M059J (cell line): ENCODE measurements at regions not wholly inside any gene's neighbourhood (a gene's known extent, or its start where the extent isn't known, plus 50 kb on each side); places are given as distances from the start of the nearest gene placed in this dataset.

Experiments used
- DNase-seq: peaks from one replicate; pipeline ENCODE4 v3.0.0-alpha.2; 2012; ENCODE audit warnings: low read depth

DNA sequence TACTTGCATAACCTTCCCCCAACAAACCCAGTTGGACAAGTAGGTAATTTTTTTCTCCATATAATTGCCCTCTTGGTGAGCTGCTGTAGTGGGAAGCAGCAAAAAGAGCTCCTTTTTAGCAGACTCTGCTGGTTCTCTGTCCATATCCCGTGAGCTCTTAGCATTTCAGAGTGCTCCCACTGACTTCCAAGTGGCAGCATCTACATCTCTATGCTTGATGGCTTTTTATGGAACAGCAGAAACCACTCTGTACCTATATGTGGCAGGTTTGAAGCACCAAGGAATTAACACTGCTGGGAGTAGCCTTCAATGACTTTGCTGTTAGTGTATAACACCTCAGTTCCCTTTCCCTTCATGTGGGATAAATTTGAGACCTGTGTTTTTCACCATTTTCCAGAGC is 168.4 kb upstream of the NHS start:
- DNase-seq = no peak

DNA sequence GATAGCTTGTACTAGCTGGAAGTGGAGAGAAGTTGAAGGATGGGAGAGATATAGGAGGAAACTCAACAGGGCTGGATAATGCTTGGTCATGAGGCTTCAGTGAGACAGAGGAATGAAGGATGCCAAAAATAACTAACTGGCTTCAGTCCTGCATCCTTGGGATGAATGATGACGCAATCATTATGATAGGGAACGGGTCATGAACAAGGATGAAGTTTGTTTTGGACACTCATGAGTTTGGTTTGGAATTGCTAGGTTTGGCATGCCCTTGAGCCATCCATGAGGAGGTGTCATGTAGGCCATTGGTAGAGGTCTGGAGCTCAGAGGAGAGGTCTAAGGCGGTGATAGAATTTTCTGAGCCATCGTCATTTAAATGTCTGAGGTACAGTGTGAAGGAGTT is 160.0 kb upstream of the NHS start:
- DNase-seq = peak; percentile 1

DNA sequence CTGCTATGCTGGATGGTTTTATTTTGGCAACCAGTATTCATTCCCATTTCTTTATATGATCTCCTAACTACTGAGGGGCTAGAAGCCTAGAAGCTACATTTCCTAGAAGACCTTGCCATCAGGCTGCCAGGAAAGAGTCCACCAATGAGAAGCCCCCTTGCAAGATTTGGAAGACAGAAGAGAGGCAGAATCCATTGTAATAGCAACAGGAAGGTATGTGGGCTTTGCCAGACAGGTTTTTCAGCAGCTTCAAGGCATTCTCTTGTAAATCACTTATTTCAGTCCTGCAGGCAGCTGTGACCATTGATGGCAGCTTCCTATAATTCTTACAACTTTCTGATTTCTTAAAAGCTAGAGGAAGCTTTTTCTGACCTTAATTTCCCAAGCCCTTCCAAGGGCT is 148.3 kb upstream of the NHS start:
- DNase-seq = no peak

DNA sequence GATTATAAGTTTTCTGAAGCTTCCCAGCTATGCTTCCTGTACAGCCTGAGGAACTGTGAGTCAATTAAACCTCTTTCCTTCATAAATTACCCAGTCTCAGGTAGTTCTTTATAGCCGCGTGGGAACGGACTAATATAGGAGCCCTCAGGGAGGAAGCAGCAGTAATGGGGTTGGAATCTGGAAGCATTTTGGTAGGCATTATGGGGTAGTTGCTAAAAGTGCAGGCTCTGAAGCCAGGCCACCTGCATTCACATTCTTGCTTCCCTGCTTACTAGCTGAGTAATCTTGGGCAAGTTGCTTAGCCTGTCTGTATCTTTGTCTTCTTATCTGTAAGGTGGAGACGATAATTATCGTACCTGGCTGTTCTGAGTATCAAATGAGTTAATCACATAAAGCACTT is 137.9 kb upstream of the NHS start:
- no peak for DNase-seq

DNA sequence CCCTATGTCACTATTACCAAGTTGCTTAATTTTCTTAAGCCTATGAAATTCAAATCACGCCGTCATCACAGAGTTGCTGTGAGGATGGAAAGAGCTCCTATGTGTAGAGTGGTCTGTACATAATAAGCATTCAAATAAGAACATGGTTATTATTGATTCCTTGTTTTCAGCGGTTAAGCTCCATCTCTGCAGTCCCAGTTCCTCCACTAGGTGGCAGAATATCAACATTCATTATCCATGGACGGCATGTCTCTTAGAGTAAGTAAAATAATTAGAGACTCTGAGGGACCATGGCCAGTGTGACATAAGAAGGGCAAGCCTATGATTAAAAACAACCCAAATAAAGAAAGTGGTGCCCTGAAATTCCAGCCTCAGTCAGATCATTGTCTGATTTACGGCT is 132.5 kb upstream of the NHS start:
- peak; percentile 50 for DNase-seq

DNA sequence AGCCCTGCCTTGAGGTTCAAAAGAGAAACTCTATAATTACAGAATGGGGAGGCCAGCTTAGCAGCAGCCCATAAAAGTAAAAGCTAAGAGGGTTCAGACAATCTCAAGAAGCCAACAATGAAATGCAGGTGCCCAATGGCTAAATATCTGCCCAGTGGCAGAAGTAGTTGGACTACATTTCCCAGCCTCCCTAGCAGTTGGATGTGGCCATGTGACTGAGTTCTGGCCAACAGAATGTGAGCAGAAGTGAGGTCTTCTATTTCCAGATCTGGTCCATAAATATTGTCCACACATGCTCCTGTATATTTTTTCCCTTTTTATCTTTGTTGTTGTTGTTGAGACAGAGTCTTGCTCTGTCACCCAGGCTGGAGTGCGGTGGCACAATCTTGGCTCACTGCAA is 127.9 kb upstream of the NHS start:
- DNase-seq = peak; percentile 6

DNA sequence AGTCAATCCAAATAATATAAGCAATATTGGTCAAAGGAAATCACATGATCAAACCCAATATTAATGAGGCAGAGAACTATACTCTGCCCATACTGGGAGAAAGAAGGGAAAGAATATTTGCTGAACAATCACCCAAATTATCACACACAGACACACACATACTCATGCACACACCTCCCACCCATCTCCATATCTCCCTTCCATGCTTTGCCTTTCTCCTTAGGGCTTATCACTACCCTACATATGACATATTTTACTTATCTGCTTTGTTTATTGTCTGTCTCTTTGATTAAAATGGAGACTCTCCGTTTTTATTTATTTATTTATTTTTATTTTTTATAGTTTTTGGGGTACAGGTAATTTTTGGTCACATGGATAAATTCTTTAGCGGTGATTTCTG is 112.9 kb upstream of the NHS start:
- DNase-seq = no peak

DNA sequence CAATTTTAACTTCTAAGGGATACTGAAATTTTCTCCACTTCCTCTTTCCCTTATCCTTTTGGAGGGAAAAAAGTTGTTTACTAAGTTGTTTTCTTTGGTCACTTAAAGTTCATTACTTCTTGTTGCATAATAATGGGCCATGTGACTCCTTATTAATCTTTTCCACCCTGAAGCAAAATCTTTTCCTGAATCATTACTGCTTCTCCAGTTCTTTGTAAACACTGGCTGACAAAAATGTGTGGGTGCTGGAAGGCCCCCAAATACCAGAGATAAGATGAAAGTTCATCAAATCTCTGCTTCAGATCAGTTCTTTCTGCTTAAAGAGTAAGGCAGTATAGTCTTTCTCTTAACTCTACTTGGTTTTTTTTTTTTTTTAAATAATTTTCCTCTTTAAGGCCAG is 108.9 kb upstream of the NHS start:
- peak; percentile 33 for DNase-seq

DNA sequence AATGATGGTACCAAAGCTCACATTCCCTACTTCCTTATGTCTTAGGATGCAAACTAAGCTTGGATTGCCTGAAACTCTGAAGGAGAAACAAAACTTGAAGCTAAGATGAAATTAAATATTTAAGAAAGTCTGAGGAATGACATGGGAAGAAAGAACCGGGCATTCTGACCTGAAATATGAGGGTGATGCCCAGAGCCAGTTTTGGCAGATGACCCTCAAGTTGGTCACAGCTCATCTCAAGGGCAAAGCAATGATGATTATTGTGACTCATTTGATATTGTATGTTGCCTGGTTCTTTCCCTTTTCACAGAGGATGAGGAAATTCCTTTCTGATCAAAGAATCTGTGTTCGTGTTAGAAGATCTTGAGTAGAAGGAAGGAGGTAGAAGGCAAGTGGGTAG is 96.0 kb upstream of the NHS start:
- DNase-seq = no peak

DNA sequence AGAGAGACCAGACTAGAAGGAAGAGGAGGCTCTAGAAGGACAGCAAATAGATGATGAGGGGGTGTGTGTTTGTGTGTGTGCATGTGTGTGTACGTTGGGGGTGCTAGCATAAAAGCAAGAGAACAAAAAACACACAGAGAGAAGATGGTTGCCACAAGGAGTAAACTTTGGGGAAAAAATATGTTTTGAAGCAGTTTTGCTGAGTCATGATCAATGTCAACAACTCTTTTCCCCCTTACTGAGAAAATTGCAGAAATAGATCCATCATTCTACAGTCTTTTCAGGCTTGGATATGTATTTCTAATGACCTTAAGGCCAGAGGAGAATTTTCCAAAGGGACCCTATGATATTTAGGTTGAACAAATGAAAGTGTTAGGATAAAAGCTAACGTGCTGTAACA is 89.0 kb upstream of the NHS start:
- DNase-seq = no peak

DNA sequence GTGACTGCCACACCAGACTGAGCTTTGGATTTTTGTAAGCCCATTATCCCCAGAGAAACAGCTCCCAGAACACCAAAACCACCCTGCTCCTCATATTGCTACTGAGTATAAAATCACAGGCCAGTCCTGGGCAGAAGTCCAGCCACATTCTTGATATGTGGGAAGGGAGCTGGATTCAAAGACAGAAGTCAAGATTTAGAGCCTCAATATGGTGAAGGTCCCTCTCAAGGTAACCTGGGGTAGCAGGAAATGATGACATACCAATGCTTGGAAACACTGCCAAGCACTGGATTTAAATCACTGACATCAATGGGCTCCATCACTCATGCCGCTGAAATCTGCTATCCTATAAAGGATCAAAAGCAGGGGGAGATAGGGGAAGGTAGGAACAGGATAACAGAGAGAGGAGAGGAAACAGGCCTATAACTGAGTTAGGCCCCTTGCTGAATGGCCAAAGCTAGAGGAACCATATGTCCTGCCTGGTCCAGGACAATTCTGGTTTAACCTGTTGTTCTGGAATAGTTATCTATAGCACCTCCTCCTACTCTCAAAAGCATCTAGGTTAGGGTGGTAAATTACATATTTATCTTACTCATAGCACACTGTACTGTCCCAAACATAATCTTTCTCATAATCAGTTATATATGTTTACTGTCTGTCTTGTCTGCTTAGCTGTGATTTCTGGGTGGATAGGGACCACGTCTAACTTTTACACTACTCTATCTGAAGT is 83.7 kb upstream of the NHS start:
- DNase-seq = no peak

DNA sequence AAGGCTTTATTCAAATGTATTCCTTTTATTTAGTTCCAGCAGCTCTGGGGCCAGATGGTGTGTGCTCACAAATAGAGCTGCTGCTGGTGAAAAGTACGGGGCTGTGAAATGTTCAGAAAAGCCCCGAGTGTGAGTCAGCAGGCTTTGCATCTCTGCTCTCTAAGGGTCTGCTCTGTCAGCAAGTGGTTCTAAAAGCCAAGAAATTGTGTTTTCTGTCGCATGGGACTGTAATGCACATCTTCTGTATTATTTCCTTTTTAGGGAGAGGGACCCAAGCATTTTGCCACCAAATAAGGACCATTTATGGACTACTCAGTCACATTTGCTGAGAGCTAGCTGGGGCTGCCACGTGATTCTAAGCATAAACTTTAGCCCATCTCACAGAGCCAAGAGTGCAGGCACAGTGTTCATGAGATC is 82.9 kb upstream of the NHS start:
- DNase-seq = no peak

DNA sequence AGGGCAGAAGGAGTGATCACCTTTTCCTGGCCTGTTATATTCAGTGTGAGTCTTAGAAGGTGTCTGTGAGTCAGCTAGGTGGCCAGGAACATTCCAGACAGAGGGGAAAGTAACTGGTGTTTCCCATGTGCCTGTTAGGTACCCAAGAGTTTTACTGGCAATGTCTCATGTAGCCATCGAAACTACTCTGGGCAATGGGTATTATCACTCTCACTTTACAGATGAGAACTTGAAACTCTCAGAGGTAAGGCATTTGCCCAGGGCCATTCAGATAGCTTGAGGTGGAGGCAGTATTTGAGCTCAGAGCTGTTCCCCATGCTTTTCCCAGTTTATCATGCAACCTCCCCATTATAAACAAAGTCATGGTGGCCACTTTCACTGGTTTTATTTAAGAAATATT is 80.4 kb upstream of the NHS start:
- DNase-seq = no peak

DNA sequence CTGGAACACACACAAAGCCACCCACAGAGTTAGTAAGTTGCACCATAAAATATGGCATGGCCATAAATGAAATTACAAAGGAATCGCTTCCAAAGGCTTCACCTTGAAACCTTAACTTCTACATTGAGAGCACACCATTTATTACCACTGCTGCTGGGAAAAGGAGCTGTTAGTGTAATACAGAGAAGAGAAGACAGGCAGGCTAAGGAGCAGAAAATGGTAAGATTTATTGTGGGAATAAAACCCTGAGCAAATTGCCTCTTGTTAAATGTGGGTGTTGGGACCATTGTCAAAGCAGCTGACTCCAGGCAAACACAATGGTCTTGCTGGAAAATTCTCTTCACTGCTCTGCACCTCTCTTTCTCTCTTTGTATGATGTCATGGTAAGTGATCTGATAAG is 79.2 kb upstream of the NHS start:
- DNase-seq = no peak

DNA sequence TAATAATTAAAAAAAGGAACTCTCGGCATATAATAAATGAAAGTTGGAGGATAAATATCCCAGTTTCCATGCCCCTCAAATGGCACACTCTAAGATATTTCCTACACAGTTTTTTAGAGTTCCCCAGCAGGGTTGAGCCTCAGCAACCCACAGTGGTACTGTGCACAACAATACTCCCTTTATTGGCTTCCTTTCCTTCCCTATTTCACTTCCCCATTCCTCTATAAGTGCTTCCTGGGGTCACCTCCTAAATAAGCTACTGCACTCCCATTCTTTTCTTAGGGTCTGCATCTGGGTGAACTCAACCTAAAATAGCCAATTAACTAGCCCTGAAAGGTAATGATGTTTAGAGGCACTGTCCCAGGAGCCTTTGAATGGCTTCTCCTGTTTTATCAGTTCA is 76.4 kb upstream of the NHS start:
- DNase-seq = no peak

DNA sequence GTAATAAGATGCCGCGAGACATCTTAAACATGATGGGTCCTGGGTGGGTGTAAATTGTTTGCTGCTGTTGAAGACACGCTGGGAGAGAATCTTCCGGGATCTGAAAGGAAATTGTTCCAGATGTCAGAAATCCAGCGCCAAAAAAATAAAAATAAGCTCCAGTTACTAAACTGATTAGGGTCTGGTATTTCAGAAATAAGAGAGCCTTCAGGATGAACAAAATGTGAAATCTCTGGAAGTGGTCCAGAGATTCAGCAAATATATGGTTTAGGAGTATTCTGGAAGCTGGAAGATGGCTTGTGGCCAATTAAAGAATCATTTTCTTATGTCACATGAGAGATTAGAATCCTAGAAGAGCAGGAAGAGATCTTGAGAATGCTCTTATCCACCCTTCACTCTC is 75.8 kb upstream of the NHS start:
- DNase-seq = no peak

DNA sequence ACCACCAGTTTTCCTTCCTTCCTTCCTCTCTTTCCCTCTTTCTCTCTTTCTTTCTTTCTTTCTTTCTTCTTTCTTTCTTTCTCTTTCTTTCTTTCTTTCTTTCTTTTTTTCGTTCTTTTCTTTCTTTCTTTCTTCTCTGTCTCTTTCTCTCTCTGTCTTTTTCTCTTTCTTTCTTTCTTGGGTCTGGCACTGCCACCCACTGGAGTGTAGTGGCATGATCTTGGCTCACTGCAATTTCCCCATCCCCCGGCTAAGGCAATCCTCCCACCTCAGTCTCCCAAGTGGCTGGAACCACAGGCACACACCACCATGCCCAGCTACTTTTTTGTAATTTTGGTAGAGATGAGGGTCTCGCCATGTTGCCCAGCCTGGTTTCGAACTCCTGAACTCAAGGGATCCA is 51.6 kb upstream of the NHS start:
- DNase-seq = no peak
